NCI-H2227 (cell line): ENCODE measurements at regions not wholly inside any gene's neighbourhood (a gene's known extent, or its start where the extent isn't known, plus 50 kb on each side); places are given as distances from the start of the nearest gene placed in this dataset.

Source experiments
- DNase-seq: peaks from one replicate; lab custom pipeline; 2025; ENCODE audit not compliant: unreplicated experiment; lab: John Stamatoyannopoulos, UW

DNA sequence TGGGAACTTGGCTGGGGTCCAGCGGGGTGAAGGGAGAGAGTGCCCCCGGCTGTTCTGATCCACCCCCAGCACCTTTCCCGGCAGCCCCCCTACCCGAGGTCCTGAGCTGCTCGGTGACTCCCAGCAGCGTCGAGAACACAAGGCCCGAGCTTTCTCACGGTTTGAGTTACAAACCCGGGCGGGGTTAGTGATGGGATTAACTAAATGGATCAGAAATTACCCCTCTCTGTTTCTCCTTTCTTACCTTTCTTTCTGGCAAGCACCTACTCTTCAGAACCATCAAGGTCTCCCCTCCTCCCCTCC is 139.4 kb upstream of the GPC1 start:
- DNase-seq: no peak

DNA sequence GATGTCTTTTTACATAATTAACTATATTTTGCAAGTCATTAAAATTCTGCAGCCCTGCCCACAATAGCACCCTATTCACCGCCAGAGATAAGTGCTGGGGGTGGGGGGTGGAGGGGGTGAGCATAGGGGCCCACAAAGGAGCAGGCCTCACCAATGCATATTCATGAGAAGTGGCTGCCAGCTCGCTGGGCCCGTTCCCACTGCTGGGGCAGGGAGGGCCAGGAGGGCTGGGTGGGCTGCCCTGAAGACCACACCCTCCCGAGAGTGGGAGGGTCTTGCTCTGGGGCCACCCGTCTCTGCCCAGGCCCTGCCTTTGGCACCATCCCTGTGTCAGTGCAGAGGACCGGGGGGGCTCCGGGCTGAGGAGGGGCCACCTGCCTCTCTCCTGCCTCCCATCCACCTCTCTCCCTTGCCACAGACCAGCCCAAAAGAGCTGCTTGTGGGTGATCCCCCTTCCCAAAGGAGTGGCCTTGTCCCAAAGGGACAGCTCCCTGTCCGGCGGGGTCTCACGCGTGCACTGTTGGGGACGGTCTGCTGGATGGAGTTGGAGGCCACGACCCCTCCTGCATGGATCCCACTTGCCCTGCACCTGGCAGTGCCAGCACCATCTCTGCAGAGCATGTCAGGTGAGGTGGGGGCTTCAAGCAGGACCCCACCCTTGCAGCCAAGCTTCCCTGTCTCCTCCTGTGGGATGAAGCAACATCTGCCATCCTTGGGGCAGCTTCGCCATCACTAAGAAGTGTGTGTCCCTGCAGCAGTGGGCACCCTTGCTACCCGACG is 138.8 kb upstream of the GPC1 start:
- no peak for DNase-seq

GRCh38 chr2:240297256-240298116 is 138.0 kb upstream of the GPC1 start:
- DNase-seq: no peak

GRCh38 chr2:240298117-240298790 is 137.2 kb upstream of the GPC1 start:
- no peak for DNase-seq

- DNase-seq: no peak
Observed at GRCh38 chr2:240298803-240299709, 136.4 kb upstream of the GPC1 start.

GRCh38 chr2:240299710-240300068 is 135.8 kb upstream of the GPC1 start:
- no peak for DNase-seq

GRCh38 chr2:240300261-240300821 is 135.1 kb upstream of the GPC1 start:
- no peak for DNase-seq

- no peak for DNase-seq
Observed at GRCh38 chr2:240300840-240301239, 134.6 kb upstream of the GPC1 start.

DNA sequence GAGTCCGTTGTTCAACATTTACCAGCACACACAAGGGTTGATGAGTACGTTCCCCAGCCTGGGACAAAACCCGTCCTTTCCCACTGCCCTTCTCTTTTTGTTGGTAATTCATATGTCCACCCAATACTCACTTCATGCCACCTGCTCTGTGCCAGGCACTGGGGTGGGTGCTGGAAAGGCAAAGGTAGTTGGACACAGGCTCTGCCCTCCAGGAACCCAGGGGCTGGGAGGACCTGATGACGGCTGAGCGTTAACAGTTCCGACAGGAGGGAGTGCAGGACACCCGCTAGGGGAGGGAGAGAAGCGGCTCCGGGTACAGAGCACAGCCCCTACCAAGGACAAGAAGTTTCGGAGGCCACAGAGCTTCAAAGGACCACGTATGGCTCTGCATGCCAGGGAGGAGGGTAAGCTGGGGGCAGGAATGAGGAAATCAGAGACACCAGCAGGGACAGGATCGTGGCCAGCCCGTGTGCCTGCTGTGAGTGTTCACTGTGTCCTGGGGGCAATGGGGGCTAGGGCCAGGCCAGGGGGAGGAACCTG is 134.1 kb upstream of the GPC1 start:
- DNase-seq: no peak

DNA sequence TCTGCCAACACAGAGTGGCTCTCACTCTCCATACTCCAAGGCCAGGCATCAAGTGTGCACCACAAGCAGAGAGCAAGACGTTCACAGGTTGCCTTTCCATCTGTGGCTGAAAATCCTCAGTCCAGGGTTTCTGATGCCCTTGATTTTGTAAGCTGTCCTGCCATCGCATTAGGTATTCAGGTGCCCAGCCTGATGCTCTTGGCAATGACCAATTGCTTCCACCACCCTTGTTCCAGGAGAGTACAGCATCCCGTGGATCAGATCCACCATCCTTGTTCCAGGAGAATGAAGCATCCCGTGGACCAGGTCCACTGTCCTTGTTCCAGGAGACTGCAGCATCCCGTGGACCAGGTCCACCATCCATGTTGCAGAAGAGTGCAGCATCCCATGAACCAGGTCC is 133.4 kb upstream of the GPC1 start:
- DNase-seq: no peak

DNA sequence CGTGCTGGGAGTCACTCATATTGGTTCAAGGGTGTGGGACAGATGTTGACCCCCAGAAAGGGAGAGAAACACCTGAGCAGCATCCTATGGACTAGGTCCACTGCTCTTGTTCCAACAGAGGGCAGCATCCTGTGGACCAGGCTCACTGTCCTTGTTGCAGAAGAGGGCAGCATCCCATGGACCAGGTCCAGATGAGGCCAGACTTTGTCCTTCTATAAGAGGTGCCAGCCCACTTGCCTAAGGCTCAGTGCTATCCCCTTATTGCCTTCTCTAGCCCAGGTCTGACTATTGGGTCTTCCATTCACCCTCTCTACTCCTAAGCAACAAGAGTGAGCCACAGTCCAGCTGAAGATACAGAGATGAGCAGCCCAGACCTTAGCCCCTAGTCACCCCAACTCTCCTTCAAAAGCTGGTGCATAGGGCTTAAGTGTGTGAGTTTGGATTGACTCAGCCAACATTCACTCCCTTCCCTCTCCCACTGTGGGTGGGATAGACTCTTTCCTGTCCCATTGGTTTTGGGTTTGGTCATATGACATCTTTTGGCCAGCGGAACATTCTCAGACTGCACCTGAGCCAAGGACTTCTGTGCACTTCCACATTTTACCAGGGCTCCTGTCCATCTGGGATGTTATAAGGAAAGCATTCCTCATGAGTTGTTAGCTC is 132.4 kb upstream of the GPC1 start:
- DNase-seq: no peak

GRCh38 chr2:240303896-240304745 is 131.3 kb upstream of the GPC1 start:
- no peak for DNase-seq

DNA sequence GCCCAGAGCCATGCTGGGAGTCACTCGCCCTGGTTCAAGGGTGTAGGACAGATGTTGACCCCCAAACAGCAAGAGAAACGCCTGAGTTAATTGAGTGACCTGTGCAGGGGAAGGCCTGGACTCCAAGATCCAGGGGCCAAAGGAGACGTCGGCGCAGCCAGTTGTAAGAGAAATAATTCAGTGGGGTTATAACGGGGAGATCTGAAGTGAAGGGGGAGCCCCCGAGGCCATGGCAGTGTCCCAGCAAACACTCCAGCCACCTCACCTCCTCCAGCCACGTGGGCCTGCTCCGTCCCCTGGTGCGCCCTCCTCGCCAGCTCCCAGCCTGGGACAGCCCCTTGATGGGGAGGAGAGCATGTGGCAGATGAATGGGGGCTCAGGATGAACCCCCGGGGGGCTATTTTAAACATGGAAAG is 130.7 kb upstream of the GPC1 start:
- DNase-seq: no peak

DNA sequence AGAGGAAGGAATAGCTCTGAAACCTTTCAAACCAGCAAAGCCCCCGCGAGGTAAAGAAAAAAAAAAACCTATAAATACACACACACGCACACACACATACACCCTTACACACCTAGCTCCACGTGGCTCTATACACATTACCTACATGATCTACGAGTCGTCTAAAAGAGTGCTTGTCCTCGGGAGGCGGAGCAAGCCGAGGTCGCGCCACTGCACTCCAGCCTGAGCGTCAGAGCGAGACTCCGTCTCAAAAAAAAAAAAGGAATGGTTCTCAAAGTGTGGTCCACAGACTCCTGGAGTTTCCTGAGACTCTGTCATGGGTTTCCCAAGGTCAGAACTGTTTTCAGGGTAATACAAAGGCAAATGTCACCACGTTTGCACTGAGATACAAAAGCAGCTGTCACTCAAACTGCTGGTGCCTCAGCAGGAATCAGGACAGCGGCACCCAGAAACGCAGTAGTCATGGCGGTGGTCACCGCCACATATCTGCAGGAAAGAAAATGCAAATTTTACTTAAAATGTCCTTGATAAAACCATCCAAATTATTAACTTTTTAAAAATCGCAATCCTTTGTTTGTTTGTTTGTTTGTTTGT is 130.0 kb upstream of the GPC1 start:
- no peak for DNase-seq

- no peak for DNase-seq
Observed at GRCh38 chr2:240306185-240306584, 129.3 kb upstream of the GPC1 start.

DNA sequence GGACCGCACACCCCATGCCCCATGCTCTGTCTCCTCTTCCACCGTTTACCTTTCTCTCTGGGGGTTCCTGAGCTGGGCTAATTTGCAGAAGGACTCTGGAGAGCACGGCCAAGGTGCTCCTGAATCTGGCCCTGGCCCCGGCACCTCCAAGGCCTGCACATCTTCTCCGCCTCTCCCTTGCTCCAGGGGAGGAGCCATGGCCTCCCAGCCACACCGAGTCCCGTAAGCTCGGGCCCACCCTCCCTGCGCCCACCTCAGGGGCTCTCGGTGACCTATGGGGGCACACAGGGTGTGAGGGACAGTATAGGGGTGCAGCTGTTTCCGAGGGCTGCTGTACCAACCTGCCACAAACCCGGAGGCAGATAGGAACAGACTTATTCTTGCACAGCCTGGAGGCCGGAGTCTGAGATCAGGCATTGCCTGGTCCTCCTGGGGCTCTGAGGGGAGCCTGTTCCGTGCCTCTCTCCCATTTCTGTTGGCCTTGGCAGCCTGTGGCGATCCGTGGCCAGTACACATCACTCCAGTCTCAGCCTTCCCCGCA is 127.3 kb upstream of the GPC1 start:
- no peak for DNase-seq

DNA sequence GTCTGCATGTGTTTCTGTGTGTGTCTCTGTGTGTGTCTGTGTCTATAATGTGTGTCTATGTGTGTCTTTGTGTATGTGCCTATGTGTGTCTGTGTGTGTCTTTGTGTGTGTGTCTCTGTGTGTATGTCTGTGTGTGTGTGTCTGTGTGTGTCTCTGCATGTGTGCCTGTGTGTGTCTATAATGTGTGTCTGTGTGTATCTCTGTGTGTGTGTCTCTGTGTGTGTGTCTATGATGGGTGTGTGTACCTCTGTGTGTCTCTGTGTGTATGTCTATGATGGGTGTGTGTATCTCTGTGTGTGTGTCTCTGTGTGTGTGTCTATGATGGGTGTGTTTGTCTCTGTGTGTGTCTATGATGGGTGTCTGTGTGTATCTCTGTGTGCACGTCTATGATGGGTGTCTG is 126.2 kb upstream of the GPC1 start:
- DNase-seq: no peak

DNA sequence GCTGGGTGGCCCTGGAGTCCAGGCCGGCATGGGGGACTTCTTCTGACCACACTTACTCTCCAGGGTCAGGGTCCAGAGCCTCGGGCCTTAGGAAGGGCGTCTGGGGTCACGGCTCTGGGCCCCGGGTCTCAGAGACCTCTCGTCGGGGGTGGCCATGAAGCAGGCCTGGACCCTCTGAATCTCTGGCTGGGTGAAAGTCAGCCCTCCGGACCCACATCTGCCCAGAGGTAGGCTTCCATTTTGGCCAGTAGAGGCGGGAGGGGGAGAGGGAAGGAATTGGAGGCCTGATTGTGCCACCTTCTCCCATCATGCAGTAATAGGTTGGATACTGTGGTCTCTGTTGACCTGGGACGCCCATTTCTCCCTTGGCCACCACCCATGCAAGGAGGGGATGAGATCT is 125.3 kb upstream of the GPC1 start:
- no peak for DNase-seq
